Naive thymus-derived CD8-positive, alpha-beta T cell (primary cell): ENCODE measurements at regions not wholly inside any gene's neighbourhood (a gene's known extent, or its start where the extent isn't known, plus 50 kb on each side); places are given as distances from the start of the nearest gene placed in this dataset.

Experiments
- ATAC-seq, 2 donors: fragments of 150-1000 bp; cut with Tn5 transposase in 1 of 2; sonication (Bioruptor Pico), chemical (Tn5 transposase) in 1 of 2; 1 replicate in 1 of 2; 2 replicates in 1 of 2; pipeline ENCODE4 v1.10.0; 2021; ENCODE audit warnings: mild to moderate bottlenecking in 2 of 2, moderate library complexity in 2 of 2
- POLR2A ChIA-PET: fragments of 350-600 bp; sonication (Branson Sonifier 250); formaldehyde crosslinking; loops from one replicate; lab custom pipeline; 2021; ENCODE audit warnings: antibody characterized with exemption; lab: Charles Lee
- DNase-seq, 10 donors: peaks; one replicate each; pipeline versions ENCODE4 v3.0.0 to v3.0.0-alpha.2; 2020 to 2022
- H3K27ac Mint-ChIP-seq, 10 donors: one replicate each; pipeline ENCODE4 v1.8.0; 2020 to 2022; ENCODE audit warnings: mild to moderate bottlenecking in 10 of 10, mixed read lengths in 10 of 10, moderate library complexity in 4 of 10, inconsistent platforms in 1 of 10
- H3K27me3 Mint-ChIP-seq, 5 donors: one replicate each; pipeline ENCODE4 v1.8.0; 2021 to 2022; ENCODE audit warnings: mixed read lengths in 5 of 5
- H3K36me3 Mint-ChIP-seq, 3 donors: one replicate each; pipeline ENCODE4 v1.8.0; 2020 to 2022; ENCODE audit warnings: mixed read lengths in 3 of 3, mild to moderate bottlenecking in 2 of 3, inconsistent platforms in 1 of 3
- H3K4me1 Mint-ChIP-seq, 4 donors: one replicate each; pipeline ENCODE4 v1.8.0; 2021 to 2022; ENCODE audit warnings: mixed read lengths in 4 of 4
- H3K4me3 Mint-ChIP-seq, 10 donors: one replicate each; pipeline ENCODE4 v1.8.0; 2020 to 2022; ENCODE audit warnings: mild to moderate bottlenecking in 10 of 10, mixed read lengths in 10 of 10, moderate library complexity in 6 of 10, inconsistent platforms in 1 of 10
- H3K9me3 Mint-ChIP-seq, 9 donors: one replicate each; pipeline ENCODE4 v1.8.0; 2020 to 2022; ENCODE audit warnings: mixed read lengths in 9 of 9, mild to moderate bottlenecking in 3 of 9, inconsistent platforms in 1 of 9, moderate library complexity in 1 of 9

DNA sequence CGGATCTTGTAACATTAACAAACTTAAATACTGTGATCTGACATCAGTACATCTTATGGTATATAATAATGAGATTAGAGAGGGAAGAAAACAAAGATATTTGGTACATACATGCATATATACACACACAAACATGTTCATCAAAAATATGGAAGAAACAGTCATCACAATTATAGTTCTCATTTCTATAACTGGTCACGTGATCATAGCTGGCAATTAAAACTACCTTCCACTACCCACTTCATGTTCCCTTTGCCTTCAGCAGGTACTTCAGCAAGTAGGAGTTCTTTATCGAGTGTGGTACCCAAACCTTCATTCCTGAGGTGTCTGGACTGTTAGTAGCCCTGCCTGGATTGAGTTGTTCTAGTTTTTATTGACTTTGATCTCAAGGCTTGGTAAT lies 70.9 kb upstream of the ALDH1A3 start:
- no peak overlapping the region for H3K4me3 Mint-ChIP-seq
- H3K27me3 Mint-ChIP-seq, result peaks cover 0 to 3% (median 0%) of the 10 kb centered on the region in 5 donors
- no peaks in the 10 kb centered on the region for H3K4me1 Mint-ChIP-seq
- no peak overlapping the region for H3K27ac Mint-ChIP-seq
- ATAC-seq (no peak), DNase-seq (no peak)
- H3K36me3 Mint-ChIP-seq, result peaks cover 0 to 12% (median 7%) of the 10 kb centered on the region in 3 donors
- POLR2A ChIA-PET, result no interaction called here
- peaks cover 0 to 34% (median 4%) of the 10 kb centered on the region in 9 donors for H3K9me3 Mint-ChIP-seq

GRCh38 chr15:100809151-100809550 lies 70.5 kb upstream of the ALDH1A3 start:
- Mint-ChIP-seq H3K4me1 (no peaks in the 10 kb centered on the region), H3K4me3 (no peak overlapping the region), H3K27ac (no peak overlapping the region), H3K36me3 (peaks cover 0 to 12% (median 7%) of the 10 kb centered on the region in 3 donors), H3K9me3 (peaks cover 0 to 34% (median 4%) of the 10 kb centered on the region in 9 donors), H3K27me3 (peaks cover 0 to 3% (median 0%) of the 10 kb centered on the region in 5 donors)
- DNase-seq (no peak), ATAC-seq (no peak)
- POLR2A ChIA-PET, result no interaction called here

- H3K4me1 Mint-ChIP-seq, result no peaks in the 10 kb centered on the region
- no peak overlapping the region for H3K4me3 Mint-ChIP-seq
- ATAC-seq (no peak), DNase-seq (no peak)
- POLR2A ChIA-PET, result no interaction called here
- no peak overlapping the region for H3K27ac Mint-ChIP-seq
- peaks cover 0 to 3% (median 0%) of the 10 kb centered on the region in 5 donors for H3K27me3 Mint-ChIP-seq
- peaks cover 0 to 12% (median 7%) of the 10 kb centered on the region in 3 donors for H3K36me3 Mint-ChIP-seq
- peaks cover 0 to 32% (median 4%) of the 10 kb centered on the region in 9 donors for H3K9me3 Mint-ChIP-seq
These were observed 70.0 kb upstream of the ALDH1A3 start for GRCh38 chr15:100809587-100809986.

- peaks cover 0 to 3% (median 0%) of the 10 kb centered on the region in 5 donors for H3K27me3 Mint-ChIP-seq
- H3K27ac Mint-ChIP-seq, result no peak overlapping the region
- ATAC-seq (no peak), DNase-seq (no peak)
- peaks cover 0 to 12% (median 11%) of the 10 kb centered on the region in 3 donors for H3K36me3 Mint-ChIP-seq
- H3K4me3 Mint-ChIP-seq, result no peak overlapping the region
- POLR2A ChIA-PET, result no interaction called here
- peaks cover 0 to 32% (median 4%) of the 10 kb centered on the region in 9 donors for H3K9me3 Mint-ChIP-seq
- no peaks in the 10 kb centered on the region for H3K4me1 Mint-ChIP-seq
These were observed 69.4 kb upstream of the ALDH1A3 start for GRCh38 chr15:100810229-100810628.

DNA sequence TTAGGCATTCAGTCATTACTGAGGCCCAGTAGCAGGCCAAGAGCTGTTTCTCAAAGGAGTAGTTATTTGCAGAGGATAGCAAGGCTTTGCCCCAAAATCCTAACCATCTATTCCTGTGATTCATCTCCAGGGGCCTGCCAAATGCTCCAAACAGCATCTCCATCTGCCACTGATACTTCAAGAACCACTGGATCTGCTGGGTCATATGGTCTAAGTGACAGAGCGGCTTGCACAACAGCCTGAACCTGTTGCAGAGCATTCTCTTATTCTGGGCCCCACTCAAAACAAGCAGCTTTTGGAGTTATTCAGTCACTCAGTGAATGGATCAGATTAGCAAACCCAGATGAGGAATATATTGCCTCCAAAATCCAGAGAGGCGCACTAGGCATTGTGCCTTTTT lies 68.8 kb upstream of the ALDH1A3 start:
- POLR2A ChIA-PET, result no interaction called here

GRCh38 chr15:100812802-100813201 lies 66.8 kb upstream of the ALDH1A3 start:
- Mint-ChIP-seq H3K4me3 (no peak overlapping the region), H3K9me3 (peaks cover 0 to 30% (median 8%) of the 10 kb centered on the region in 9 donors), H3K36me3 (peaks cover 0 to 9% (median 9%) of the 10 kb centered on the region in 3 donors), H3K27me3 (peaks cover 0 to 8% (median 4%) of the 10 kb centered on the region in 5 donors), H3K4me1 (no peaks in the 10 kb centered on the region), H3K27ac (no peak overlapping the region)
- POLR2A ChIA-PET, result no interaction called here
- DNase-seq (no peak), ATAC-seq (no peak)

More for the DNA sequence above, 68.8 kb upstream of the ALDH1A3 start:
- Mint-ChIP-seq H3K4me1 (no peaks in the 10 kb centered on the region), H3K4me3 (no peak overlapping the region), H3K9me3 (peaks cover 0 to 35% (median 7%) of the 10 kb centered on the region in 9 donors), H3K36me3 (peaks cover 0 to 15% (median 13%) of the 10 kb centered on the region in 3 donors), H3K27ac (no peak overlapping the region), H3K27me3 (peaks cover 0 to 3% (median under 1%) of the 10 kb centered on the region in 5 donors)
- DNase-seq, result no peak
- ATAC-seq, result no peak

GRCh38 chr15:100818927-100819326 lies 60.7 kb upstream of the ALDH1A3 start:
- ATAC-seq, result no peak

DNA sequence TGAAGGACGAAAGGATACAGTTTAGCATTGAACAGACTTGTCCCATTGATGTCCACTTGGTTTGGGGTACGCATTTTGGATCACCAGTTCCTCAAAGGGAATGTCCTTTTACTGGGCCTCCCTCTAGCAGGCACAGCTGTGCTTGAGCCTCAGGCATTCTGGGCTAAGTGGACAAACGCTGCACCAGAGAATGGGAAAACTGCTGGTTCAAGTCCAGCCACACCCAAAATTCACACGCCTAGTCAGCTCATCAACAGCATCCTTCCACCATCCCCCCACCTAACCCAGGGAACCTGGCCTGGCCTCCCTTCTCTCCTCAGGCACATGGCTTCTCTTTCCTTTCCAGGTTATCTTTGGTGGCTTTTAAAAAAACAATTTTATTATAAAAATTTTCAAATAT lies 59.1 kb upstream of the ALDH1A3 start:
- Mint-ChIP-seq H3K36me3 (peaks cover 0 to 10% (median 3%) of the 10 kb centered on the region in 3 donors), H3K9me3 (peaks cover 0 to 19% (median 10%) of the 10 kb centered on the region in 9 donors), H3K27ac (no peak overlapping the region), H3K4me1 (no peaks in the 10 kb centered on the region), H3K4me3 (no peak overlapping the region), H3K27me3 (peaks cover 12 to 26% (median 15%) of the 10 kb centered on the region in 5 donors)
- ATAC-seq (no peak), DNase-seq (no peak)
- POLR2A ChIA-PET, result no interaction called here

More at GRCh38 chr15:100818927-100819326, 60.7 kb upstream of the ALDH1A3 start:
- no peak overlapping the region for H3K27ac Mint-ChIP-seq
- peaks cover 0 to 25% (median 11%) of the 10 kb centered on the region in 9 donors for H3K9me3 Mint-ChIP-seq
- H3K36me3 Mint-ChIP-seq, result peaks cover 0 to 10% (median 7%) of the 10 kb centered on the region in 3 donors
- POLR2A ChIA-PET, result no interaction called here
- no peak for DNase-seq
- no peak overlapping the region for H3K4me3 Mint-ChIP-seq
- no peaks in the 10 kb centered on the region for H3K4me1 Mint-ChIP-seq
- H3K27me3 Mint-ChIP-seq, result peaks cover 9 to 17% (median 10%) of the 10 kb centered on the region in 5 donors

GRCh38 chr15:100821327-100821726 lies 58.3 kb upstream of the ALDH1A3 start:
- H3K4me3 Mint-ChIP-seq, result no peak overlapping the region
- no peak overlapping the region for H3K27ac Mint-ChIP-seq
- POLR2A ChIA-PET, result no interaction called here
- ATAC-seq (no peak), DNase-seq (no peak)
- H3K4me1 Mint-ChIP-seq, result peaks cover 0 to 1% (median 0%) of the 10 kb centered on the region in 4 donors
- H3K36me3 Mint-ChIP-seq, result peaks cover 0 to 5% (median 0%) of the 10 kb centered on the region in 3 donors
- peaks cover 0 to 11% (median 3%) of the 10 kb centered on the region in 9 donors for H3K9me3 Mint-ChIP-seq
- H3K27me3 Mint-ChIP-seq, result peaks cover 14 to 34% (median 16%) of the 10 kb centered on the region in 5 donors

DNA sequence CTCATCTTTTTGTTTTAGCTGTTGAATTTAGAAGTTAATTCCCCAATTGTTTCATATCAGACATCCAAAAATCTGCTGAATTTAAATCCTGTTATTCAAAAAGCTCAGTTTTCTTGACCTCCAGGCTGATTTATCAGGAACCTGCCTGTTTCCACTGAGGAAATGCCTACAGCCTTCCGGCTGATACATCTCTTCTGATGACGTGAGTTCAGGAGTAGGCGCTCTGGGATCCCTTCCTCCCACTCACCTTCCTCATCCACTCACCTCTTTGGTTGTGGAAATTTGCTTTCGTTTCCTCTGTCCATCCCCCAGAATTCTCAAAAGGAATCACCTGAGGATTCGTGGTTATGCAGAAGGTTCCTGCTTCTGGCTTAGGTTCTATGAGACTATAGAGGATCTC lies 55.4 kb upstream of the ALDH1A3 start:
- H3K27me3 Mint-ChIP-seq, result peaks cover 16 to 54% (median 24%) of the 10 kb centered on the region in 5 donors
- POLR2A ChIA-PET, result no interaction called here
- no peak overlapping the region for H3K27ac Mint-ChIP-seq
- no peak overlapping the region for H3K4me3 Mint-ChIP-seq
- no peak for ATAC-seq
- peaks cover 0 to 1% (median 0%) of the 10 kb centered on the region in 4 donors for H3K4me1 Mint-ChIP-seq
- no peak for DNase-seq
- H3K9me3 Mint-ChIP-seq, result peaks cover 0 to 7% (median 3%) of the 10 kb centered on the region in 9 donors
- H3K36me3 Mint-ChIP-seq, result peaks cover 0 to 5% (median 0%) of the 10 kb centered on the region in 3 donors

DNA sequence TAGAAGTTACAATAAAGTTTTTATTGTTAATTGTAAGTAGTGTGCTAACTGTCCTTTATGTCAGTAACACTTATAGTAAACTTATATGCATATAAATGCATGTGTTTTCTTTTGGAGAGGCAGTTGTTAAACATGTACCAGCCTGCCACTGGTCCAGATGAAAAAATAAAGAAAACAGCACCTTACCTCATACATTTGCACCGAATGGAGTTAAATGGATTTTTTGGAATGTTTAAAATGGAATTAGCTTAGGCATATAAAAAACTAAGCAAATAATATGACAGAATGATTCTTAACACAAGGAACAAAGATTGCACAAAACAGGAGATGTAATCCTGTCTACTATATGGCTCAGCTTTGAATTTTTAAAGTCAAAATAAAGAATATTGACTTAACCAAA lies 50.2 kb upstream of the ALDH1A3 start:
- Mint-ChIP-seq H3K9me3 (peaks cover 0 to 3% (median 0%) of the 10 kb centered on the region in 9 donors), H3K4me1 (peaks cover 0 to 1% (median 0%) of the 10 kb centered on the region in 4 donors), H3K27ac (no peak overlapping the region), H3K36me3 (no peaks in the 10 kb centered on the region), H3K4me3 (no peak overlapping the region), H3K27me3 (peaks cover 12 to 64% (median 33%) of the 10 kb centered on the region in 5 donors)
- ATAC-seq (no peak), DNase-seq (no peak)
- POLR2A ChIA-PET, result no interaction called here
